ENCODE measurements at regions not wholly inside any gene's neighbourhood (a gene's known extent, or its start where the extent isn't known, plus 50 kb on each side); places are given as distances from the start of the nearest gene placed in this dataset.

GRCh38 chr5:8457187-8458037 lies 588.5 kb downstream of the MTRR start (continued):
- peak; percentile 37; the same call in 1 of the 2 replicates for TF ChIP-seq PRDM15 (CRISPR knock-in tag; IDR thresholded peaks at IDR 0.05)
- no peak for TF ChIP-seq SCMH1 (CRISPR knock-in tag; IDR thresholded peaks at IDR 0.05; ENCODE audit: borderline replicate concordance)
- TF ChIP-seq HDAC2 (CRISPR knock-in tag; IDR thresholded peaks at IDR 0.05), result no peak
- TF ChIP-seq TEF (CRISPR knock-in tag; IDR thresholded peaks at IDR 0.05), result no peak
- TF ChIP-seq ZNF510 (CRISPR knock-in tag; IDR thresholded peaks at IDR 0.05; ENCODE audit: low read depth), result no peak; the same call in 1 of the 2 replicates
- 0 out of 4 replicates have a peak, but pooled peaks of 1 of the 2 experiments have one; percentile 32 for TF ChIP-seq KLF16 (CRISPR knock-in tag; IDR thresholded peaks at IDR 0.05)
- TF ChIP-seq ATAD3A (CRISPR knock-in tag; IDR thresholded peaks at IDR 0.05), result no peak
- TF ChIP-seq ADNP (CRISPR knock-in tag; IDR thresholded peaks at IDR 0.05), result no peak
- no peak for TF ChIP-seq TBX2 (CRISPR knock-in tag; IDR thresholded peaks at IDR 0.05; ENCODE audit: borderline replicate concordance)
- no peak for TF ChIP-seq ZNF326 (CRISPR knock-in tag; IDR thresholded peaks at IDR 0.05; ENCODE audit: borderline replicate concordance)
- TF ChIP-seq ZNF704 (CRISPR knock-in tag; IDR thresholded peaks at IDR 0.05; ENCODE audit: borderline replicate concordance), result peak; percentile 78; the same call in 1 of the 2 replicates
- TF ChIP-seq IRF1 (CRISPR knock-in tag; IDR thresholded peaks at IDR 0.05; ENCODE audit: low read depth), result no peak
- no peak for TF ChIP-seq ZFP90 (CRISPR knock-in tag; IDR thresholded peaks at IDR 0.05; ENCODE audit: borderline replicate concordance)
- TF ChIP-seq MED1 (CRISPR knock-in tag; IDR thresholded peaks at IDR 0.05), result no peak
- TF ChIP-seq ATRX (CRISPR knock-in tag; IDR thresholded peaks at IDR 0.05; ENCODE audit: borderline replicate concordance), result no peak
- TF ChIP-seq ZNF180 (CRISPR knock-in tag; IDR thresholded peaks at IDR 0.05; ENCODE audit: borderline replicate concordance, low read depth), result no peak
- peak; percentile 21; the same call in 1 of the 2 replicates for TF ChIP-seq LBX2 (CRISPR knock-in tag; IDR thresholded peaks at IDR 0.05; ENCODE audit: borderline replicate concordance)
- TF ChIP-seq THAP8 (CRISPR knock-in tag; IDR thresholded peaks at IDR 0.05; ENCODE audit: borderline replicate concordance), result no peak
- TF ChIP-seq ZNF720 (CRISPR knock-in tag; IDR thresholded peaks at IDR 0.05), result no peak
